WTC11 (cell line): ENCODE measurements at regions not wholly inside any gene's neighbourhood (a gene's known extent, or its start where the extent isn't known, plus 50 kb on each side); places are given as distances from the start of the nearest gene placed in this dataset.

Experiments used
- ATAC-seq: fragments of 200-7000 bp; cut with Tn5 transposase; 2 replicates; pipeline ENCODE4 v1.10.0; 2021; ENCODE audit warnings: mild to moderate bottlenecking, moderate library complexity
- CTCF ChIA-PET: fragments of 300-600 bp; sonication (Branson Sonifier 250); formaldehyde crosslinking; loops from one replicate; lab custom pipeline; 2021; ENCODE audit warnings: antibody characterized with exemption; lab: Charles Lee
- POLR2A ChIA-PET: fragments of 350-600 bp; sonication (Branson Sonifier 250); formaldehyde crosslinking; loops from one replicate; lab custom pipeline; 2021; ENCODE audit warnings: antibody characterized with exemption; lab: Charles Lee
- DNase-seq: peaks from one replicate; pipeline ENCODE4 v3.0.0; 2021; ENCODE audit warnings: low spot score
- H3K27ac Mint-ChIP-seq: 2 replicates; pipeline ENCODE4 v1.8.0; 2021; ENCODE audit warnings: mixed read lengths
- H3K27me3 Mint-ChIP-seq: 2 replicates; pipeline ENCODE4 v1.8.0; 2021; ENCODE audit warnings: low read depth, mild to moderate bottlenecking, moderate library complexity, mixed read lengths
- H3K36me3 Mint-ChIP-seq: 2 replicates; pipeline ENCODE4 v1.8.0; 2021; ENCODE audit warnings: mixed read lengths
- H3K4me1 Mint-ChIP-seq: 2 replicates; pipeline ENCODE4 v1.8.0; 2022; ENCODE audit warnings: mixed read lengths
- H3K4me3 Mint-ChIP-seq: 2 replicates; pipeline ENCODE4 v1.8.0; 2021; ENCODE audit warnings: mild to moderate bottlenecking, moderate library complexity, mixed read lengths
- H3K9me3 Mint-ChIP-seq: 2 replicates; pipeline ENCODE4 v1.8.0; 2021; ENCODE audit warnings: mixed read lengths
- ATF1 ChIP-seq: sonication (generic); formaldehyde crosslinking; IDR thresholded peaks from 2 replicates; pipeline ENCODE4 v1.8.1; 2023; ENCODE audit warnings: mild to moderate bottlenecking, moderate library complexity, missing genetic modification reagents
- ATF2 ChIP-seq: sonication (generic); formaldehyde crosslinking; IDR thresholded peaks from 2 replicates; pipeline ENCODE4 v1.8.1; 2022; ENCODE audit warnings: low read depth, missing genetic modification reagents, borderline replicate concordance
- ATF6 ChIP-seq: sonication (generic); formaldehyde crosslinking; IDR thresholded peaks from 2 replicates; pipeline ENCODE4 v1.8.1; 2023; ENCODE audit warnings: mild to moderate bottlenecking, missing genetic modification reagents
- EMX1 ChIP-seq: fragments of 250-450 bp; sonication (Bioruptor Pico); IDR thresholded peaks from 2 replicates; pipeline ENCODE4 v1.8.0; 2021; ENCODE audit warnings: mild to moderate bottlenecking
- FOXK1 ChIP-seq: sonication (generic); formaldehyde crosslinking; IDR thresholded peaks from 2 replicates; pipeline ENCODE4 v1.8.0; 2022; ENCODE audit warnings: mild to moderate bottlenecking, moderate library complexity, missing genetic modification reagents
- HMGA2 ChIP-seq: fragments of 250-450 bp; sonication (Bioruptor Pico); IDR thresholded peaks from 2 replicates; pipeline ENCODE4 v1.4.0; 2021; ENCODE audit warnings: mild to moderate bottlenecking, moderate library complexity
- IRF1 ChIP-seq: sonication (generic); formaldehyde crosslinking; IDR thresholded peaks from 2 replicates; pipeline ENCODE4 v1.8.0; 2023; ENCODE audit warnings: missing genetic modification reagents
- JAZF1 ChIP-seq: fragments of 250-450 bp; sonication (Bioruptor Pico); IDR thresholded peaks from 2 replicates; pipeline ENCODE4 v1.9.0; 2021; ENCODE audit warnings: moderate library complexity, mild to moderate bottlenecking, inconsistent platforms
- JUN ChIP-seq: sonication (generic); formaldehyde crosslinking; IDR thresholded peaks from 2 replicates; pipeline ENCODE4 v1.8.0; 2023; ENCODE audit warnings: mild to moderate bottlenecking, missing genetic modification reagents
- MXD4 ChIP-seq: fragments of 250-450 bp; sonication (Bioruptor Pico); IDR thresholded peaks from 2 replicates; pipeline ENCODE4 v1.8.0; 2021; ENCODE audit warnings: mild to moderate bottlenecking, moderate library complexity, borderline replicate concordance
- PRDM15 ChIP-seq: sonication (generic); formaldehyde crosslinking; IDR thresholded peaks from 2 replicates; pipeline ENCODE4 v1.8.0; 2022; ENCODE audit warnings: missing genetic modification reagents
- SOX15 ChIP-seq: fragments of 250-450 bp; sonication (Bioruptor Pico); IDR thresholded peaks from 2 replicates; pipeline ENCODE4 v1.9.0; 2021; ENCODE audit warnings: mild to moderate bottlenecking
- STAT6 ChIP-seq: sonication (generic); formaldehyde crosslinking; conservative IDR thresholded peaks from 2 replicates; pipeline ENCODE4 v1.8.1; 2023; ENCODE audit warnings: mild to moderate bottlenecking, low read depth, missing genetic modification reagents, moderate library complexity
- TEAD4 ChIP-seq: sonication (generic); formaldehyde crosslinking; IDR thresholded peaks from 2 replicates; pipeline ENCODE4 v1.8.0; 2022; ENCODE audit warnings: mild to moderate bottlenecking, missing genetic modification reagents
- TP53 ChIP-seq: sonication (generic); formaldehyde crosslinking; IDR thresholded peaks from 2 replicates; pipeline ENCODE4 v1.8.1; 2023; ENCODE audit warnings: mild to moderate bottlenecking, missing genetic modification reagents
- ZBTB43 ChIP-seq: sonication (generic); formaldehyde crosslinking; IDR thresholded peaks from 2 replicates; pipeline ENCODE4 v1.8.1; 2023; ENCODE audit warnings: mild to moderate bottlenecking, missing genetic modification reagents
- ZMAT4 ChIP-seq: fragments of 250-450 bp; sonication (Bioruptor Pico); IDR thresholded peaks from 2 replicates; pipeline ENCODE4 v1.9.0; 2021; ENCODE audit warnings: mild to moderate bottlenecking
- ZNF232 ChIP-seq: sonication (generic); formaldehyde crosslinking; IDR thresholded peaks from 2 replicates; pipeline ENCODE4 v1.8.0; 2022; ENCODE audit warnings: mild to moderate bottlenecking, missing genetic modification reagents
- ZNF425 ChIP-seq: fragments of 250-450 bp; sonication (Bioruptor Pico); conservative IDR thresholded peaks from 2 replicates; pipeline ENCODE4 v1.9.0; 2021; ENCODE audit warnings: mild to moderate bottlenecking

- TF ChIP-seq ATF6 (CRISPR knock-in tag) (no peak), HMGA2 (no peak), MXD4 (CRISPR knock-in tag) (no peak), EMX1 (CRISPR knock-in tag) (no peak)
These were observed 166.5 kb downstream of the AXIN2 start (continued) for GRCh38 chr17:65394811-65395472.

GRCh38 chr17:65393514-65393913, 167.9 kb downstream of the AXIN2 start:
- Mint-ChIP-seq H3K4me1 (no peaks in the 10 kb centered on the region), H3K9me3 (no peaks in the 10 kb centered on the region), H3K36me3 (no peaks in the 10 kb centered on the region), H3K27ac (no peak overlapping the region), H3K27me3 (no peaks in the 10 kb centered on the region; the same call in 1 of the 2 replicates), H3K4me3 (no peak overlapping the region)
- ATAC-seq (no peak), DNase-seq (no peak)
- ChIA-PET CTCF (interaction anchor here (1.0 kb wide), 1 partner anchor 162 kb away, joined by 3 read pairs; no protein-coding TSS in a partner anchor), POLR2A (no interaction called here)
- TF ChIP-seq ZMAT4 (CRISPR knock-in tag) (no peak), ZBTB43 (CRISPR knock-in tag) (no peak), JAZF1 (CRISPR knock-in tag) (no peak), JUN (CRISPR knock-in tag) (no peak), IRF1 (CRISPR knock-in tag) (no peak), ZNF232 (no peak), TEAD4 (CRISPR knock-in tag) (no peak), TP53 (CRISPR knock-in tag) (no peak), ATF1 (CRISPR knock-in tag) (no peak), PRDM15 (no peak), SOX15 (CRISPR knock-in tag) (no peak), FOXK1 (CRISPR knock-in tag) (no peak), ZNF425 (CRISPR knock-in tag) (no peak), ATF2 (CRISPR knock-in tag) (no peak), STAT6 (CRISPR knock-in tag) (no peak), HMGA2 (no peak)
